Fibroblast of lung (primary cell): ENCODE measurements at regions not wholly inside any gene's neighbourhood (a gene's known extent, or its start where the extent isn't known, plus 50 kb on each side); places are given as distances from the start of the nearest gene placed in this dataset.

Experiments
- DNase-seq, 2 donors: peaks; one replicate each; pipeline versions ENCODE4 v3.0.0 to v3.0.0-alpha.2; 2010; ENCODE audit warnings: low read depth in 2 of 2
- H2AFZ ChIP-seq: 2 replicates; pipeline ENCODE4 v1.5.1; 2012; ENCODE audit warnings: low read length, control low read depth, inconsistent platforms
- H3K27ac ChIP-seq: 2 replicates; pipeline ENCODE4 v1.5.1; 2011; ENCODE audit warnings: low read length, control low read depth; ENCODE audit not compliant: insufficient read depth
- H3K27me3 ChIP-seq: 2 replicates; pipeline ENCODE4 v1.5.1; 2011; ENCODE audit warnings: mild to moderate bottlenecking, low read length; ENCODE audit not compliant: control insufficient read depth, insufficient read depth
- H3K36me3 ChIP-seq: 2 replicates; pipeline ENCODE4 v1.5.1; 2011; ENCODE audit warnings: low read length; ENCODE audit not compliant: control insufficient read depth, insufficient read depth
- H3K4me1 ChIP-seq: 2 replicates; pipeline ENCODE4 v1.5.1; 2011; ENCODE audit warnings: low read length; ENCODE audit not compliant: control insufficient read depth, insufficient read depth; ENCODE audit errors: extremely low read depth
- H3K4me2 ChIP-seq: 2 replicates; pipeline ENCODE4 v1.5.1; 2011; ENCODE audit warnings: low read length, control low read depth; ENCODE audit not compliant: insufficient read depth; ENCODE audit errors: extremely low read depth
- H3K4me3 ChIP-seq, 4 experiments: fragments of 200-600 bp in 1 of 4; sonication (generic) in 1 of 4; replicated peaks in 1 of 4; 2 replicates each; pipeline ENCODE4 v1.5.1; 2011 to 2016; ENCODE audit warnings: low read length in 4 of 4, low read depth in 3 of 4, mild to moderate bottlenecking in 3 of 4, control low read depth in 2 of 4, inconsistent platforms in 1 of 4, mixed read lengths in 1 of 4; ENCODE audit not compliant: insufficient read depth in 1 of 4; ENCODE audit errors: control extremely low read depth in 1 of 4
- H3K79me2 ChIP-seq: 2 replicates; pipeline ENCODE4 v1.5.1; 2012; ENCODE audit warnings: mild to moderate bottlenecking, low read length, inconsistent platforms; ENCODE audit not compliant: control insufficient read depth, insufficient read depth
- H3K9ac ChIP-seq: 2 replicates; pipeline ENCODE4 v1.5.1; 2011; ENCODE audit warnings: mild to moderate bottlenecking, low read length, control low read depth; ENCODE audit not compliant: insufficient read depth
- H3K9me3 ChIP-seq: 2 replicates; pipeline ENCODE4 v1.5.1; 2012; ENCODE audit warnings: low read depth, low read length; ENCODE audit not compliant: control insufficient read depth, insufficient read depth
- H4K20me1 ChIP-seq: 2 replicates; pipeline ENCODE4 v1.5.1; 2011; ENCODE audit warnings: low read length; ENCODE audit not compliant: control insufficient read depth, insufficient read depth; ENCODE audit errors: extremely low read depth
- CTCF ChIP-seq, 2 donors: IDR thresholded peaks in 1 of 2; conservative IDR thresholded peaks in 1 of 2; 1 replicate in 1 of 2; 2 replicates in 1 of 2; pipeline ENCODE4 v1.5.1; 2011 to 2012; ENCODE audit warnings: low read length in 2 of 2, control low read depth in 1 of 2, inconsistent platforms in 1 of 2, low read depth in 1 of 2, mild to moderate bottlenecking in 1 of 2
- EZH2 ChIP-seq: IDR thresholded peaks from 2 replicates; pipeline ENCODE4 v1.5.1; 2012; ENCODE audit warnings: low read length, control low read depth, mild to moderate bottlenecking; ENCODE audit errors: missing control alignments

GRCh38 chr6:97805596-97805995 is 522.6 kb upstream of the MMS22L start:
- no peak overlapping the region for H3K4me3 ChIP-seq
- no peaks in the 10 kb centered on the region for H4K20me1 ChIP-seq
- no peaks in the 10 kb centered on the region for H3K79me2 ChIP-seq
- H3K9ac ChIP-seq, result no peak overlapping the region
- H3K36me3 ChIP-seq, result no peaks in the 10 kb centered on the region
- no peak for DNase-seq
- no peak overlapping the region for H2AFZ ChIP-seq
- no peak overlapping the region for H3K27ac ChIP-seq
- H3K27me3 ChIP-seq, result no peaks in the 10 kb centered on the region
- H3K4me1 ChIP-seq, result no peaks in the 10 kb centered on the region
- H3K9me3 ChIP-seq, result no peaks in the 10 kb centered on the region
- no peak for TF ChIP-seq EZH2
- TF ChIP-seq CTCF (conservative IDR thresholded peaks at IDR 0.05 in 1 of 2, IDR thresholded peaks at IDR 0.05 in 1 of 2; ENCODE audit: low read depth in 1 of 2, low read length in 2 of 2), result no peak
- H3K4me2 ChIP-seq, result no peak overlapping the region

- H3K27ac ChIP-seq, result no peak overlapping the region
- peak in 1 of 2 donors; percentile 32 for DNase-seq
- no peaks in the 10 kb centered on the region for H3K4me1 ChIP-seq
- no peak overlapping the region for H3K4me2 ChIP-seq
- H3K27me3 ChIP-seq, result no peaks in the 10 kb centered on the region
- no peak overlapping the region for H3K4me3 ChIP-seq
- H4K20me1 ChIP-seq, result no peaks in the 10 kb centered on the region
- no peak overlapping the region for H2AFZ ChIP-seq
- no peaks in the 10 kb centered on the region for H3K36me3 ChIP-seq
- H3K79me2 ChIP-seq, result no peaks in the 10 kb centered on the region
- H3K9me3 ChIP-seq, result no peaks in the 10 kb centered on the region
- H3K9ac ChIP-seq, result no peak overlapping the region
- TF ChIP-seq CTCF (conservative IDR thresholded peaks at IDR 0.05 in 1 of 2, IDR thresholded peaks at IDR 0.05 in 1 of 2; ENCODE audit: low read depth in 1 of 2, low read length in 2 of 2) (no peak), EZH2 (no peak)
These were observed 529.9 kb upstream of the MMS22L start for GRCh38 chr6:97812940-97813339.

- DNase-seq, result no peak
- H3K9me3 ChIP-seq, result no peaks in the 10 kb centered on the region
- TF ChIP-seq CTCF (conservative IDR thresholded peaks at IDR 0.05 in 1 of 2, IDR thresholded peaks at IDR 0.05 in 1 of 2; ENCODE audit: low read depth in 1 of 2, low read length in 2 of 2) (no peak), EZH2 (no peak)
These were observed 531.0 kb upstream of the MMS22L start for GRCh38 chr6:97813889-97814567.

More at GRCh38 chr6:97813889-97814567, 531.0 kb upstream of the MMS22L start:
- Histone ChIP-seq H3K4me1 (no peaks in the 10 kb centered on the region), H3K36me3 (no peaks in the 10 kb centered on the region), H3K27me3 (no peaks in the 10 kb centered on the region), H3K4me2 (no peak overlapping the region), H3K27ac (no peak overlapping the region), H3K9ac (no peak overlapping the region), H2AFZ (no peak overlapping the region), H3K4me3 (no peak overlapping the region), H4K20me1 (no peaks in the 10 kb centered on the region), H3K79me2 (no peaks in the 10 kb centered on the region)
